Neural cell (in vitro differentiated cells): ENCODE measurements at regions not wholly inside any gene's neighbourhood (a gene's known extent, or its start where the extent isn't known, plus 50 kb on each side); places are given as distances from the start of the nearest gene placed in this dataset.

ENCODE experiments used
- RAD21 ChIP-seq: fragments of 450-650 bp; conservative IDR thresholded peaks from 2 replicates; pipeline ENCODE4 v1.6.1; 2014; ENCODE audit warnings: antibody characterized with exemption, mild to moderate bottlenecking, moderate library complexity
- REST ChIP-seq: IDR thresholded peaks from 2 replicates; pipeline ENCODE4 v1.6.1; 2012; ENCODE audit warnings: borderline replicate concordance

- TF ChIP-seq RAD21: no peak
- no peak for TF ChIP-seq REST
These were observed 857.3 kb downstream of the FRK start for GRCh38 chr6:115203381-115203780.
